ENCODE measurements at regions not wholly inside any gene's neighbourhood (a gene's known extent, or its start where the extent isn't known, plus 50 kb on each side); places are given as distances from the start of the nearest gene placed in this dataset.

DNA sequence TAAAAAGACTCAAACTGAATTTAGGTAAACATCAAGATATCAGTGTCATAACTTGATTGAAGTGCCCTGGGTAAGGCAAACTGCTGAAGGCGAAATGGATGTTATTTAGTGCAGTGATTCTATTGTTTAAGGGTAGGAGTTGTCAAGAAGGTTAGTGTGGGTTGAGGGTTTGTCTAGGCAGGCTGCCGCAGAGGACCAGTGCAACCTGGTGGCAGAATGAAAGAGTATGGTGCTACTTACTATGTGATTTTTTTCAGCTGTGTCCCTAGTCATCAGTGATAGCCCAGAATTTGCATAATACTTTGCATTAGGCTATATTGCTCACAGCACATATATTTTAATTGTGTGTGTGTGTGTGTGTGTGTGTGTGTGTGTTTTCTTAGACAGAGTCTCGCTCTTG lies 1127.0 kb downstream of the GALC start:
- no peak for DNase-seq
- TF ChIP-seq, protein P1, sequence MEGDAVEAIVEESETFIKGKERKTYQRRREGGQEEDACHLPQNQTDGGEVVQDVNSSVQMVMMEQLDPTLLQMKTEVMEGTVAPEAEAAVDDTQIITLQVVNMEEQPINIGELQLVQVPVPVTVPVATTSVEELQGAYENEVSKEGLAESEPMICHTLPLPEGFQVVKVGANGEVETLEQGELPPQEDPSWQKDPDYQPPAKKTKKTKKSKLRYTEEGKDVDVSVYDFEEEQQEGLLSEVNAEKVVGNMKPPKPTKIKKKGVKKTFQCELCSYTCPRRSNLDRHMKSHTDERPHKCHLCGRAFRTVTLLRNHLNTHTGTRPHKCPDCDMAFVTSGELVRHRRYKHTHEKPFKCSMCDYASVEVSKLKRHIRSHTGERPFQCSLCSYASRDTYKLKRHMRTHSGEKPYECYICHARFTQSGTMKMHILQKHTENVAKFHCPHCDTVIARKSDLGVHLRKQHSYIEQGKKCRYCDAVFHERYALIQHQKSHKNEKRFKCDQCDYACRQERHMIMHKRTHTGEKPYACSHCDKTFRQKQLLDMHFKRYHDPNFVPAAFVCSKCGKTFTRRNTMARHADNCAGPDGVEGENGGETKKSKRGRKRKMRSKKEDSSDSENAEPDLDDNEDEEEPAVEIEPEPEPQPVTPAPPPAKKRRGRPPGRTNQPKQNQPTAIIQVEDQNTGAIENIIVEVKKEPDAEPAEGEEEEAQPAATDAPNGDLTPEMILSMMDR (IDR thresholded peaks at IDR 0.05), result no peak
- TF ChIP-seq POLR2A (IDR thresholded peaks at IDR 0.05), result no peak
- Histone ChIP-seq H3K4me1 (no peaks in the 10 kb centered on the region), H3K27ac (no peak overlapping the region), H3K36me3 (no peaks in the 10 kb centered on the region), H3K27me3 (no peaks in the 10 kb centered on the region), H3K4me3 (replicated peaks in 1 of 3) (no peak overlapping the region), H3K9me3 (no peaks in the 10 kb centered on the region)
- intact Hi-C loops (cut with DNase I), result no loop called here
- 91 to 98% methylated on average over 3 of the region's 3 CpGs for WGBS, 2 donors

DNA sequence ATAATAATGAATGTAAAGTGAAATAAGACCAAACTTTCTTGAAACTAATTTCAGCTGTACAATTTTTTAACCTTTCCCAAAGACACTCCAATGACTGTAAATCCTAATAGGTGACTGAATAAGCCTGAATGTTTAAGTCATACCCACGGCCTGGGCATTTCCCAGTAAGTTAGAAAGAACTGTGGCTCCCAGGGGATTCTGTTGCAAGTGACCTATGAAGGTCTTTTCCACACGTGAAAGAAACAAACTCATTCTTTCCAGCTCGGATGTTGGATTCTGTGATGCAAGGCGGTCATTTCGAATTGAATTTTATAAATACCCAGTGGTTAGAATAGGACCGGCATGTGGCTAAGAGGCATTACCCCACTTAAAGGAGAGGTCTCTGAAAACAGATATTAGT lies 1134.4 kb downstream of the GALC start:
- whole genome bisulfite sequencing, 2 donors, result 64 to 71% methylated on average over 6 of the region's 6 CpGs
- peak overlapping the region; percentile 59 to 70 (median 61) for H3K27ac ChIP-seq
- no peak for TF ChIP-seq POLR2A (IDR thresholded peaks at IDR 0.05)
- TF ChIP-seq, protein P1 (IDR thresholded peaks at IDR 0.05), result no peak
- intact Hi-C loops (cut with DNase I), result no loop called here
- no peaks in the 10 kb centered on the region for H3K9me3 ChIP-seq
- no peak for DNase-seq
- H3K4me3 ChIP-seq (replicated peaks in 1 of 3), result no peak overlapping the region
- H3K27me3 ChIP-seq, result no peaks in the 10 kb centered on the region
- peaks cover 20 to 21% of the 10 kb centered on the region in 2 donors for H3K4me1 ChIP-seq
- H3K36me3 ChIP-seq, result no peaks in the 10 kb centered on the region

DNA sequence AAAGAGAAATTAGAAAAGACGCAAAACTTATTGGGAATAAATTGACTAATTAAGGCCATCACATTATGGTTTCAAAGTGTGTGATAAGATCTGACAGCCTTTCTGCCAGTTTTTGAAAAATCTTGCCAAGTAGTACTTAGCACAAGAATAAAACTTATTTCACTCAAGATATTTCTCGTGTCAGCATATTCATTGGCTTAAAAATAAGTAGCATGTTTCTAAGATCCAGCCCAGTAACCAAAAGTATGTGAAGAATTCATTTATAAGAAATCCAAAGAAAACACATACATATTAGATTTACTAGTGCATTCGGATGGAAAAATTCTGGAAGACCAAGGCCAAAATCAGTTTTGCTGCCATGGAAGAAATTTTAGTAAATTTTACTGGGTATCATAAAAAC lies 1135.0 kb downstream of the GALC start:
- TF ChIP-seq, protein P1 (IDR thresholded peaks at IDR 0.05), result no peak
- no peak for TF ChIP-seq POLR2A (IDR thresholded peaks at IDR 0.05)
- Histone ChIP-seq H3K4me3 (replicated peaks in 1 of 3) (no peak overlapping the region), H3K27ac (peak overlapping the region; percentile 59 to 80 (median 76)), H3K4me1 (peaks cover 20 to 21% of the 10 kb centered on the region in 2 donors), H3K27me3 (no peaks in the 10 kb centered on the region), H3K36me3 (no peaks in the 10 kb centered on the region), H3K9me3 (no peaks in the 10 kb centered on the region)
- intact Hi-C loops (cut with DNase I), result no loop called here
- 39 to 43% methylated on average over 3 of the region's 3 CpGs for WGBS, 2 donors
- DNase-seq, result no peak

DNA sequence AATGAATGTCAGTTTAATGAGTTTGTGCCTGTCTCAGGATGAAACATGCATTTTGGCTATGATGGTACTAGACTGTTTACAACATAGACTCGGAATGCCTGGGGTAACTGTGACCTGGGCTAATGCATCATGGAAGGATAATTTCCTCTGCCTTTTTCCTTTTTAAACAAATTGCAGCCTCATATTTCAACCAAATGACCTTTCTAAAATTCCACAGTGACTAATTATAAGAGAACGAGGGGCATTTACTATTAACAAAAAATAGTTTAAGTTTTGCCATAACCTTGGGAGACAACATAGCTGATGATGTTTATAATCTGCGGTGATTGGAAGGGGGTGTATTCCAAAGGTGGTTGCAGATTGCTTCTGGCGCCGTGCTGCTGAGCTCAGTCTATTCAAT lies 1140.5 kb downstream of the GALC start:
- Histone ChIP-seq H3K4me1 (peaks cover 8 to 10% of the 10 kb centered on the region in 2 donors), H3K36me3 (no peaks in the 10 kb centered on the region), H3K4me3 (replicated peaks in 1 of 3) (no peak overlapping the region), H3K27ac (no peak overlapping the region), H3K27me3 (no peaks in the 10 kb centered on the region), H3K9me3 (no peaks in the 10 kb centered on the region)
- intact Hi-C loops (cut with DNase I), result no loop called here
- DNase-seq, result no peak
- 81 to 88% methylated on average over 5 of the region's 5 CpGs for WGBS, 2 donors
- no peak for TF ChIP-seq POLR2A (IDR thresholded peaks at IDR 0.05)
- TF ChIP-seq, protein P1 (IDR thresholded peaks at IDR 0.05), result no peak

DNA sequence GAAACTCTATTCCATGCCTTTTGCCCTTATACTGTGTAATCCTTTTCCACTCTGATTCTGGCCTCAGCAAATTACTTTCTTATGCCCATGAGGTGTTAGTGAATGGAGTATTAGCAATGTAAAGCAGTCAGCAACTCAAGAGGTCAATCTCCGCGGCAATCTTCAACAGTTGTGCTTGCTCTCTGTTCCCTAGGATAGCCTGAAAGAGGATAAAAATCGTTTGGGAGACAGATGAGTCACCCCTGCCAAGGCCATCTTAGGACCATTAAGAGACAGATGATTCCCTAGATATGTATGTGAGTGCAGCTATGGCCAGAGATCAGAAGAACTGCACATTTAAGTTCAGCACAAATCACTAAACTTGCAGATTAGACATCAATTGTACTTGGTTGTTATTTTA lies 1145.8 kb downstream of the GALC start:
- no peak overlapping the region for H3K4me3 ChIP-seq (replicated peaks in 1 of 3)
- WGBS, 2 donors, result 59 to 67% methylated on average over 3 of the region's 3 CpGs
- H3K9me3 ChIP-seq, result no peaks in the 10 kb centered on the region
- intact Hi-C loops (cut with DNase I), result no loop called here
- H3K4me1 ChIP-seq, result peaks cover 0 to 9% of the 10 kb centered on the region in 2 donors
- DNase-seq, result no peak
- TF ChIP-seq, protein P1 (IDR thresholded peaks at IDR 0.05), result no peak
- no peak for TF ChIP-seq POLR2A (IDR thresholded peaks at IDR 0.05)
- no peaks in the 10 kb centered on the region for H3K27me3 ChIP-seq
- no peaks in the 10 kb centered on the region for H3K36me3 ChIP-seq
- no peak overlapping the region for H3K27ac ChIP-seq

Measured in thyroid gland (tissue), 4 donors.